ENCODE measurements at regions not wholly inside any gene's neighbourhood (a gene's known extent, or its start where the extent isn't known, plus 50 kb on each side); places are given as distances from the start of the nearest gene placed in this dataset.

GRCh38 chr7:47215049-47215448 is 366.9 kb downstream of the TNS3 start:
- no peak overlapping the region for H3K27ac ChIP-seq (ENCODE audit: low read depth in 1 of 2, low read length in 2 of 2)
- no peak overlapping the region for H3K9ac ChIP-seq (ENCODE audit: low read depth in 1 of 2, low read length in 2 of 2)
- H3K4me1 ChIP-seq (ENCODE audit: control insufficient read depth in 4 of 4, insufficient read depth in 4 of 4, low read length in 3 of 4) = no peaks in the 10 kb centered on the region
- H3K27me3 ChIP-seq (ENCODE audit: control insufficient read depth in 4 of 4, insufficient read depth in 4 of 4, low read length in 3 of 4) = no peaks in the 10 kb centered on the region
- WGBS = 95% methylated on average over 4 of the region's 4 CpGs
- H3K36me3 ChIP-seq (ENCODE audit: control insufficient read depth in 4 of 4, insufficient read depth in 3 of 4, low read depth in 1 of 4, low read length in 3 of 4) = no peaks in the 10 kb centered on the region
- H3K4me3 ChIP-seq (ENCODE audit: low read depth in 1 of 3, low read length in 3 of 3) = no peak overlapping the region
- H3K9me3 ChIP-seq (ENCODE audit: control insufficient read depth in 4 of 4, low read length in 3 of 4) = peaks cover 0 to 4% (median 1%) of the 10 kb centered on the region in 4 donors
- TF ChIP-seq TAF1 (conservative IDR thresholded peaks at IDR 0.05) (no peak), FOXA2 (IDR thresholded peaks at IDR 0.05) (no peak), ZBTB33 (IDR thresholded peaks at IDR 0.05) (no peak), CTCF (IDR thresholded peaks at IDR 0.05; ENCODE audit: low read depth, low read length, missing input control) (no peak), HNF4A (conservative IDR thresholded peaks at IDR 0.05) (no peak), EGR1 (IDR thresholded peaks at IDR 0.05; ENCODE audit: low read depth in 2 of 2) (no peak), RXRA (IDR thresholded peaks at IDR 0.05) (no peak), GABPA (IDR thresholded peaks at IDR 0.05 in 1 of 2, conservative IDR thresholded peaks at IDR 0.05 in 1 of 2) (no peak), JUND (IDR thresholded peaks at IDR 0.05) (no peak), YY1 (IDR thresholded peaks at IDR 0.05) (no peak), SP1 (IDR thresholded peaks at IDR 0.05) (no peak), RAD21 (IDR thresholded peaks at IDR 0.05) (no peak)
- no peak for DNase-seq (ENCODE audit: low spot score)

GRCh38 chr7:47213276-47213675 is 368.6 kb downstream of the TNS3 start:
- Histone ChIP-seq H3K9me3 (ENCODE audit: control insufficient read depth in 4 of 4, low read length in 3 of 4) (peaks cover 0 to 4% (median 1%) of the 10 kb centered on the region in 4 donors), H3K36me3 (ENCODE audit: control insufficient read depth in 4 of 4, insufficient read depth in 3 of 4, low read depth in 1 of 4, low read length in 3 of 4) (no peaks in the 10 kb centered on the region), H3K4me3 (ENCODE audit: low read depth in 1 of 3, low read length in 3 of 3) (no peak overlapping the region), H3K27me3 (ENCODE audit: control insufficient read depth in 4 of 4, insufficient read depth in 4 of 4, low read length in 3 of 4) (no peaks in the 10 kb centered on the region), H3K4me1 (ENCODE audit: control insufficient read depth in 4 of 4, insufficient read depth in 4 of 4, low read length in 3 of 4) (no peaks in the 10 kb centered on the region), H3K9ac (ENCODE audit: low read depth in 1 of 2, low read length in 2 of 2) (no peak overlapping the region), H3K27ac (ENCODE audit: low read depth in 1 of 2, low read length in 2 of 2) (no peak overlapping the region)
- TF ChIP-seq MAX (IDR thresholded peaks at IDR 0.05) = no peak
- TF ChIP-seq EGR1 (IDR thresholded peaks at IDR 0.05; ENCODE audit: low read depth in 2 of 2) = no peak
- TF ChIP-seq HNF4G (IDR thresholded peaks at IDR 0.05) = no peak
- no peak for TF ChIP-seq FOXA1 (IDR thresholded peaks at IDR 0.05)
- no peak for TF ChIP-seq SP1 (IDR thresholded peaks at IDR 0.05)
- TF ChIP-seq JUND (IDR thresholded peaks at IDR 0.05) = no peak
- TF ChIP-seq YY1 (IDR thresholded peaks at IDR 0.05) = no peak
- TF ChIP-seq CTCF (IDR thresholded peaks at IDR 0.05; ENCODE audit: low read depth, low read length, missing input control) = no peak
- TF ChIP-seq ZBTB33 (IDR thresholded peaks at IDR 0.05) = no peak
- no peak for TF ChIP-seq ATF3 (IDR thresholded peaks at IDR 0.05)
- no peak for TF ChIP-seq RAD21 (IDR thresholded peaks at IDR 0.05)
- no peak for TF ChIP-seq TAF1 (conservative IDR thresholded peaks at IDR 0.05)
- TF ChIP-seq NR2F2 (IDR thresholded peaks at IDR 0.05) = no peak
- no peak for TF ChIP-seq REST (IDR thresholded peaks at IDR 0.05)
- TF ChIP-seq HNF4A (conservative IDR thresholded peaks at IDR 0.05) = no peak
- no peak for TF ChIP-seq RXRA (IDR thresholded peaks at IDR 0.05)
- TF ChIP-seq GABPA (IDR thresholded peaks at IDR 0.05 in 1 of 2, conservative IDR thresholded peaks at IDR 0.05 in 1 of 2) = no peak
- no peak for TF ChIP-seq FOXA2 (IDR thresholded peaks at IDR 0.05)
- DNase-seq (ENCODE audit: low spot score) = no peak
- 92% methylated on average over 5 of the region's 5 CpGs for WGBS

Data from liver (tissue), 8 donors.